ENCODE measurements at regions not wholly inside any gene's neighbourhood (a gene's known extent, or its start where the extent isn't known, plus 50 kb on each side); places are given as distances from the start of the nearest gene placed in this dataset.
A peak's percentile ranks its signal among the peaks of the same experiment; 100 is the strongest.
"Not testable (repeated sequence)": the region's sequence is repeated elsewhere in the genome, so short reads cannot be mapped to it uniquely, and the experiment has no call there.

DNA sequence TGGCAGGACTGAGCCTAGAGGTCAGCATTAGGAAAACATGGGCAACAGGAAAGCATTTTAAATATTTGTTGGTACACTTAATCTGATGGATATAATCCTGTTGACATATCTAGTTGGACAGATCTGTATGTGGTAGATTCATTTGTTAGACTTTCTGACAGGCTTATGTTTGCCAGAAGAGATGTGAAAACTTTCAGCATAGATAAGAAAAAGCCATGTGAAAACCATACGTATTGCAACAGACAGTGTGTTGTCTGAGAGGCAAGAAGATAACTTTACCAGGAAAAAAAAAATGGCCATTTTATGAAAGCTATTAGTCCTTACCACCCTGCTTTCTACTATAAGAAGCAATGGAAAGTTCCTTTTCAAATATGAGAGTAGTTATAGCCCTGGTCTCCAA is 1902.2 kb upstream of the C9orf72 start:
- DNase-seq: no peak

DNA sequence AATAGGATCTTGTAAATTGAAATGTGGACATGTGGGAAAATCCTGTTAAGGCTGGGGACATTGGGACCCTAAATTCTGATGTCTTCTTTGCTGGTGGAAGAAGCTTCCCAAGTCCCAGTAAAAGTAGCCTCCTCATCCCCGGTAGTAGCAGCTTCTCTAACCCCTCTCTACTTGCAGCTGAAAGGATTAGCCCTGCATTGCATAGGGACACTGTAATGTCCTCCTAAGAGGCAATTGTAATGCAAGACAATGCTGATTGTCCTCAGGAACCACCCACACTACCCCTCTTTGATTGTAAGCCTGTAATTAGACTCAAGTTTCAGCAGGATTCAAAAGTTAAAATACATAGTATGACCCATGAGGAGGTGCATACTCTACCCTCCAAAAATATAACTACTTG is 1938.4 kb upstream of the C9orf72 start:
- DNase-seq: no peak

DNA sequence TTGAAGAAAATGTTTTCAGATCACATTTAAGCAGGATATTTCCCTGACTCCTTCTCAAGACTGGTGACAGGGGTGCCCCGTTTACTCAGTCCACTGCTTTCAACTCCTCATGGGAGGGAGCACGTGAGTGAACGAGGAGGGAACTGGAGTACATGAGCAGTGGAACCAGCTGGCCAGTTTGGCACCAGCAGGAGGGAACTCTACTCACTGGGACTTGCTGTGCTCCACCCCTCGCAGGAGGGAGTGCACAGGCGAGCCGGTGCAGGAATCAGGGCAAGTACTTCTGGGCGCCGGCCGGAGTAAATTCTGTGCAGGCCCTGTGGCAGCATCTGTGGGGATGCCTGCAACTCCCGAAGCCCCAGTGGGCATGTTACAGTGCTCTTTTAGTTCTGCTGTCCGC is 1941.1 kb upstream of the C9orf72 start:
- peak; percentile 54 for DNase-seq

DNA sequence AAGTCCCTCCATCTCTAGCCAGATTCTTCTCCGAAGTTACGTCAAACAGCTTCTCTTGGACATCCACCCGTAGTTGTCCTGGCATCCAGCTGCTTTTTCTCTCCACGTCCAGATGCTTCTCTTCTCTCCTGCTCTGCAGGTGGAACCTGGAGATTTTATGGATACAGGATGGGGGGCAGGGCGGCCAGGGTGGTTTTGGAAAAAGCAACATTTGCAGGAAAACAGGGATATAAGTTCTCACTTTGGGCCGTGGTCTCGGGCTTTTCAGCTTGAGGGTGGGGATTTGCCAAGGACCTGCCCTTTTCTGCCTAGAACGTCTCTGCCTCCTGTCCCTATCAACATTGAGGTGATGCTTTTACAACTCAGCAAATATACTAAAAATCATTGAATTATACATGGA is 1941.6 kb upstream of the C9orf72 start:
- DNase-seq: peak; percentile 19

DNA sequence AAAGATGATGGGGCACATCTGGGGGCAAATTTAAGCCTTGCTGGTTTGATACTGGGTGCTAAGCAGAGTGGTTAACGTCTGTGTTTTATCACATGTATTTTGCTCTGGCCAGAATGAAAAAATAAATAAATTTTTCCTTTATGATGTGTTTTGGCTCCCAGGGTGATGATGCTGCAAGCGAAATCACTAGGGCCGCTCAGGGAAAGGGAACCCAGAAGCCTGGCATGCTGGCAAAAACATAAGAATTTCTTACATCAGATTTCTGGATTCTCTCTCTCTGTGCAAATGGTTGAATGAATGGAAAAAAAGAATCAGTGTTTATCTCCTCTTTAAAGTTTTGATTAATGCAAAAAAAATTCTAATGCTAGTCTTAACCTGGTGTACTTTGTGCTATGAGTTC is 1975.2 kb upstream of the C9orf72 start:
- no peak for DNase-seq

DNA sequence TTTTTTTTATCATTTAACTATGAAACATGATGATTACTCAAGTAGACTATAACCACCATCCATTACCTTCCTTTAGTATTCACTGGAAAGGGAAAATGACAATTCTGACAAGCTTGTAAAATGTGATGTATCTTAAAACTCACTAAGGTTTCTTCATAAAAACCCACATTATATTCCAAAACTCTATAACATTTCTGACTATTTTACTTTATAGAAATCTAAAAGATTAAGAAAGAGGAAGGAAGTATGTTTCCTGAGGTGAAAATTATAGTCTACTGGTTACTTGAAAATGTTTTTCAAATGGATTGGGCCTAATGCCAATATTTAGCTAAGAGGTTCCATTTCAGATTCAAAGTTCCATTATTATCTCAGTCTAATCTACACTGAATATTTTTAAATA is 1982.2 kb upstream of the C9orf72 start:
- DNase-seq: no peak

DNA sequence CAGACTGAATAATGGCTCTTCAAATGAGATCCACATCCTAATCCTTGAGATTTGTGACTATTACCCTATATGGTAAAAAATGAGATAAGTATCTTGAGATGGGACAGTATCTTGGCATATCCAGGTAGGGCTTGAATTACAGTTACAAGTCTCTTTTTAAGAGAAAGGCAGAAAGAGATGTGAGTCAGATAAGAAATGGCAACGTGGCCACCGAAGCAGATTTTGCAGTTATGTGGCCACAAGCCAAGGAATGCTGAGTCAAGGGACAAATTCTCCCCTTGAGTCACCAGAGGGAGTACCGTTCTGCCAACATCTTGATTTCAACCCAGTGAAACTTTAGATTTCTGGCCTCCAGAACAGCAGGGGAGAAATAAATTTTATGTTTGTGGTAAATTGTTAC is 1983.0 kb upstream of the C9orf72 start:
- DNase-seq: no peak

DNA sequence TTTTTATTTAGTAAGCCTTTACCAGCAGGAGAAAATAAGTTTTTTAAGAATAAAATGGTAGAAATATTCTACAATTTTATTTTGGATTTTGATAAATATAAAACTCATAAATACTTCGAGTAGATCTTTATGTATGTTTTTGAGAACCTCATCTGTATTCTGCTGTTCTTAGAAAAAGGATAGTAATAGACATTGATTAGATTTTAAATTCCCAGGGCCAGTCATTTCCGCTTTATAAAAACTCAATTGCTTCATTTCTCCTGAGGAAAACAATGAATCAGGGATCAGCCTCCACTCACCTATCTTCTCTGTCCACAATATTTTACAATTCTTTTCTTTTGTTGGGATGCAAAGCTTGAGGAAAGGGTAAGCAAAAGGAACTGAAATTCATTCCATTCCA is 1983.5 kb upstream of the C9orf72 start:
- no peak for DNase-seq

DNA sequence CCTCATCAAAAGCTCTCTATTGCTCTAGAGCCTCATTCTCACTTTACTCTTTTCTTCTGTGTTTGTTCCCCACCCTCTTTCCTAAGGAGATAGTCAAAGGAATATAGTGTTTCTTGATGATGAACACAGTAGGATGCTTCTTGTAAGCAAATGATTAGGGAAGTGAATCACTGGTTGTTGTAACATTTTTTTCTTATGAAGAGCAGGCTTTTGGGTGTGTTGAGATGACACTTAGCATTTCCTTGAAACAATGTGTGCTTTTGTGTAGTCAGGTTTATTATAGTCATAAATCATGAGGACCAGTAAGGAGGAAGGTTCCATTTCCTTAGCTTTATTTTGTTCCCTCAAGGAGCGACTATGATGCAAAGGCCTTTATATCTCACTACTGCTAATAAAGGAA is 1991.3 kb upstream of the C9orf72 start:
- DNase-seq: no peak

DNA sequence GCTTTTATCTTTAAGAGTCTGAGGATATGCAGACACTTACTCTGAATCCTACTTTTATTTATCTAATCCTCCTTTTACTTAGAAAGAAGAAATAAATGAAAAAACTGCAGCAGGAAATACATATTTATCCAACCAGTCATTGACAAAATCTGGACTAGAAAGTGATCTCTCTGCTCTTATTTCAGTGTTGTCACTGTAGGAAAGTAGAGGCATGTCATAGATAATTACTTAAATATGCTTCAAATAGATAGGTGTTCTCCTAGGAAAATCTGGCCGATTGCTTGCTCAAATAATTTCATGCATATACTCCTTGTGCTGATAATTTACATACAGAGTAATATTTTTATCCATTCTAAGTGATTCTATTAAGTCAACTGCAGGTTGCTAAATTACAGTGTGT is 2001.9 kb upstream of the C9orf72 start:
- no peak for DNase-seq

DNA sequence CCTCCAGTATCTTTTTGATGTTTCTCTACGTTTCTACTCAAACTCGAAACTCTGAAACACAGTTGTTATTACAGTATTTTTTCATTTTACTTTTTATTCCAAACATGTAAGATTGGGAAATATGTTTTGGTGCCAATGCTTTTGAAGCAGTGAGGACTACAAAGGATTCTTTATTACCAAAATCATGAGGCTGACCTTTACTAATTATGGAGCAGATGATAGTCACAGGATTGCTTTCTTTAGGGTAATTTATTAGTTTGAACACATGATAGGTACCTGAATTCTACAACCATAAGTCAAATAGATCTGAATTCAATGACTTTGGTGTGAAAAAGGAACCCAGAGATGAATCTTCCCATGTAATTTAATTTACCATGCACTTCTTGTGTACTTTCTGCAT is 2015.1 kb upstream of the C9orf72 start:
- DNase-seq: no peak

DNA sequence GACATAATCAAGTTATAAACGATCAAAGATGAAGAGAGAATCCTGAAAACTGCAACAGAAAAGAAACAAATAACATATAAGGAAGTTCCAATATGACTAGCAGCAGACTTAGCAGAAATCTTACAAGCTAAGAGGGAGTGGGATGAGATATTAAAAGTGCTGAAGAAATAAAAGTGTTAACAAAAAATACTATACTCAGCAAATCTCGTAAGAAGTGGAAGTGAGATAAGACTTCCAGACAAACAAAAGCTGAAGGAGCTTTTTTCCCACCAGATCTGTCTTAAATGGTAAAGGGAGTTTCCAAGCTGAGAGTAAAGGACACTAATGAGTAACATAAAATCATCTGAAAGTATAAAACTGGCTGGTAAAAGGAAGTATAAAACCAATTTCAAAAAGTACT is 2036.0 kb upstream of the C9orf72 start:
- no peak for DNase-seq

DNA sequence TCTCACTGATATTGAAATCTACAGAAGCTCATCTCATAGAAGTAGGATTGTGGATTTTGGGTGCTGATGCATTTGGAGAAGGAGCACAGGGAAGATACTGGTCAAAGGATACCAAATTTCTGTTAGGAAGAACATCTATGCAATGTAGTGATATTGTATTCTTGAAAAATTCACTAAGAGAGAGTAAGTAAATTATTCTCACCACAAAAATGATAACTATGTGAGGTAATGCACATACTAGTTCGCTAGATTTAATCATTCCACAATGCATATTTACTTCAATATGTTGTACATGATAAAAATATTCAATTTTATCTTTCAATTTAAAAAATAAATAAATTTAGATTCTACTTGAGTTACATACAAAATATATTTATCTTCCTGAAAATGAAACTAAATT is 2040.5 kb upstream of the C9orf72 start:
- DNase-seq: no peak

DNA sequence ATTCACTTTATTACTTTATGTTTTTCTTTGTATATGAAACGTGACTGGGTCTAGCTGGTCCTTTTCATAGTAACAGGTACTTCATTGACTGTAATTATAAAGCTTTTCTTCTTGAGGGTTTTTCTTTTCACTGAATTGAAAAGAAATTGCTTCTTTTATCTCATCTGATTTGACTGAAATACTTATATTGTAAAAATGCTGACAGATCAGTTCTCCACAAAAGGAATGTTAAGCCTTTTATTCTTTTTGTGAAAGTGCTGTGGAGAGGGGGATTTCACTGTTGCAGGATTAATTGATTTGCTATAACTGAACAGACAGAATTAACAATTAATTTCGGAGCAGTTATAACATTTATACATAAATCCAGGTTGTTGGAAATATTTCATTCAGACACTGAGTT is 2043.6 kb upstream of the C9orf72 start:
- no peak for DNase-seq

DNA sequence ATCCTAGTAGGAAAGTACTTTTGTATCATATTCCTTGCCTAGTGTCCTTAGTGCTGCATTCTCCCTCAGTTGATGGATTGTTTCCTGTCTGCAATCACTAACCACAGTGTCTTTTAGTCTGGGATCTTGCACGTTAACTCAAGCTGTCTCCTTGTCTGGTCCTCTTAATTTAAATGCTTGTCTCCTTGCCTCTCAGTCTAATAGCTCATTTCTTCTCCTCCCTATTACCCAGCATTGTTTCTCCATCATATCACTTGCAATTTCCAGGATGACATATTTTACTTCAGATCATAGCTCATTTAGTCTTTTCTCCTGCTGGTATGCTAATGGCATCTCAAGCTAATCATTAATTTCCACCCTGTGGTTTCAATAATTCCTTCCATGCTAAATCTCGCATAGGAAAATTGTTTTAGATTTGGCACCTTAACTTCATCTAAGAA is 2052.0 kb upstream of the C9orf72 start:
- no peak for DNase-seq

DNA sequence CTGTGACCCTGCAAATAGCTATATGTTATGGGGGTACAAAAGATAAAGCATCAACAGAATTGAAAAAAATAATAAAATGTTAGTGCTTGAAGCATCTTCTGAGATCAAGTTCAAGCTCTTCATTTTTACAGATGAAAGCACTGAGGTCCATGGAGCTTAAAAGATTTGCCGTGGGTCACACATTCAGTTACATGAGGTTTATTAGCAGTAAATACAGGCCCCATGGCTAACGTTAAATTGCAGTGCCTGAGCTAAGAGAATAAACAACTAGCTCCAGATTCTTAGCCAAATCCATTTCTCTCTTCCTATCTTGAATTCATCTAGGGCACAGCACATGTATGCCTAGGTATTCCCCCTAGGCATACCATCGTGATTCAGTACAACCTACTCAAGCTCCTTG is 2052.7 kb upstream of the C9orf72 start:
- no peak for DNase-seq

DNA sequence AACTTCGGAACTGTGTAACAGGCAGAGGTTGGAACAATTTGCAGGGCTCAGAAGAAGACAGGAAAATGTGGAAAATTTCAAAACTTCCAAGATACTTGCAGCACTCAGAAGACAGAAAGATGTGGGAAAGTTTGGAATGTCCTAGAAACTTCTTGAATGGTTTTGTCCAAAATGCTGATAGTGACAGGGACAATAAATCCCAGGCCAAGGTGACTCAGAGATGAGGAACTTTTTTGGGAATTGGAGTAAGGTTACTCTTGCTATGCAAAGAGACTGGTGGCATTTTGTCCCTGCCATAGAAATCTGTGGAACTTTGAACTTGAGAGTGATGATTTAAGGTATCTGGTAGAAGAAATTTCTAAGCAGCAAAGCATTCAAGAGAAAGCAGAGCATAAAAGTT is 2055.6 kb upstream of the C9orf72 start:
- not testable (repeated sequence) for DNase-seq

DNA sequence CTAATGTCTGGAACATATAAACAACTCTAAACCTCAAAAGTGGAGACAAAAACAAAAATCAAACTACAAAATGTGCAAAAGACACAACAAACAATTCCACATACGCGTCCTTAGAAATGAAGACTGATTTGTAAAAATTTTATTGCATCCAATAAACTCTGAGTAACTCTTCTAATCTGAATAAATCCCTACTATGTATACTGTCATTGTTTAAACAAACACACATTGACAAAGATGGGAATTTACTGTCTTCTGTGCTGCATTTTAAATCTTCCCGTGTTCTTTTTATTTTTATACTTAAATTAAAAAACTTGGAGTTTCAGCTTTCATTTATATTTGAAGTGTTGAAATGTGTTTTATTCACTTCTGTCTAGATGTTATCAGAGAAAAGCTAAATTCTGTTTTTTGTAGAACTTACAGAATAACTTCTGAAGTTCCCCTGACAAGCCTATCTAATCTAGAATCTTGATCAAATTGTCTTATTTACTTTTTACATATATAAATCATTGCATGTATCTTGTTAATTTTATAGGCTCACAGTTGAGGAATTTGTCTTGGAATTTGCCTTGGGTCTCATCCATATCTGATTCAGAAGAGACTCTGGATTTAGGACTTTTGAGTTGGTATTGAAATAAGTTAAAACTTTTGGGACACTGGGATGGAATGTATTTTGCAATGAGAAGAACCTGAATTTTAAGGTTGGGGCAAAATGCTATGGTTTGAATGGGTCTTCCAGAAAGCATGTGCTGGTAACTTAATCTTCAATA is 2064.4 kb upstream of the C9orf72 start:
- no peak for DNase-seq

DNA sequence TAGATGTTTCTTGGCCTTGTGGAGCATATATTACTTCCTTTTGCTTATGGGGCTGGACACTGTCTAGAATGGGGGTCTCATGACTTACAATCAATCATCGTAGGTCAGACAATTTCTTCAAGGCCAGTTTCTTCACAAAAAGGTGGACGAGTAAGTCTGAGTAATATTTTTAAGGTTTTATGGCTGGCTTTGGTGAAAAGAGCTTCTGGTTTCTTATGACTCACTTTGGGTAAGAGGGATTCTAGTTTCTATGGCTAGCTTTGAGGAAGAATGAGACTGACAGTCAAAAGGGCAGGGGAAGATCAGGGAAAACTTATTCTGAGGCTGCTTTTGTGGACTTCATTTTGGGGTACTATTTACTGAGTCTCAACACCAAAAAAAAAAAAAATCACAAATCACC is 2067.2 kb upstream of the C9orf72 start:
- DNase-seq: no peak

DNA sequence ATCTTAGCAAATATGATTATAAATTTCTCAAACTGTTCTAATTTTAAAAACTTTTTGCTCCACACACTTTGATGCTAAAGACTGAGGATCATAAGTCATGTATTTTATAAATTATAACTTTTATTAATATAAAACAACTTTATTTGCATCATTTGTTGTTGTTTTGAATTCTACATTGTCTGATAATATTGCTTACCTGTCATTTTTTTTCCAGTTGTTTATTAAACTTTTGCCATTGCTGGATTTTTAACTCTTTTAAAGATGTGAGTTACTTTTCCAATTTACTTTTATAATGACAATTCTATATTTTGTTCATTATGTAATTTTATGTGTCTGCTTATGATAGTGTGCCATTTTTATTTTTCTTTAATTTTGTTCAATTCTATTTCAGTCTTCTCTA is 2071.2 kb upstream of the C9orf72 start:
- no peak for DNase-seq

DNA sequence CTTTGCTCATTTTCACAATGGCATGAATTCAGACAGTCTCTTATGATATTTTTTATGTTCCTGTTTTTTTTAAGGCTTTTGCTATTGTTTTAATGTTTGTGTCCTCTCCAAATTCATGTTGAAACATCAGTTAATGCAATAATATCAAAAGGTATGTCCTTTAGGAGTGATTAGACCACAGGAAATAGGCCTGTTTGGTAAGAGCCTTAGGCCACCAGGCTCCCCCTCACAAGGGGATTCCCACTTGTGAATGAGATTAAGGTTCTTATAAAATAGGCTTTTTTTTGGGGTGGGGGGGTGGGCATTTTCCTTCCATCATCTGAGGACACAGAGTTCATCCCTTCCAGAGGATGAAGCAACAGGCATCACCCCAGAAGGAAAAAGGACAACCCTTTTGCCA is 2074.2 kb upstream of the C9orf72 start:
- DNase-seq: no peak

DNA sequence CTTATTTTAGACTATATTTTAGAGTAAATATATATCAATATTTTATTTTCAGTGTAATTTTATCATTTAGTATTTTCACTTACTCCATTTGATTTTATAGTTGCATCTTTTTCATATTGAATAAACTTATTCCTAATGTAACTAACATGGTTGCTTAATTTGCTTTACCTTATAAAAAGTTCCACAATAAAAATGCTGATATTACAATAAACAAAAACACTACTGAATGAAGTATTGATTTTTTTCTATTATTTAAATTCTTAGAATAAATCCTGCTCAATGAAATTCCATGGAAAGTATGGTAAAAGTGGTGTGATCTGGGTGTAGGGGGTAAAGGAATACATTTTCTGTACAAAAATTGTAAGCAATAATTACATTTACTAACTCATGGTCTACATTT is 2074.9 kb upstream of the C9orf72 start:
- no peak for DNase-seq

DNA sequence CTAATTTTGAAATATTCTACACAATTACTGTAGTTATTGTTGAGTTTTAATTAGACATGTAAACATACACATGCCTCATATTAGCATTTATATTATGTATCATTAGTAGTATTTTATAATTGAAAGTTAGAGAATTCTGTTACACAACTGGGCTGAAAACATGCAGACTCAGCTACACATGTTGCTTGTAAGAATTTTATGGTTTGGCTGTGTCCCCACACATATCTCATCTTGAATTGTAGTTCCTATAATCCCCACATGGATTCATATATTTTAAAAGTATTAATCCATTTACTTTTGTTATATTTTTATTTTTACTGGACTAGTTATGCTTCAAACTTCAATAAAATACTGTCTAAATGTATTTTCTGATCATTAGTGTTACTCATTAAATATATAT is 2075.3 kb upstream of the C9orf72 start:
- no peak for DNase-seq

DNA sequence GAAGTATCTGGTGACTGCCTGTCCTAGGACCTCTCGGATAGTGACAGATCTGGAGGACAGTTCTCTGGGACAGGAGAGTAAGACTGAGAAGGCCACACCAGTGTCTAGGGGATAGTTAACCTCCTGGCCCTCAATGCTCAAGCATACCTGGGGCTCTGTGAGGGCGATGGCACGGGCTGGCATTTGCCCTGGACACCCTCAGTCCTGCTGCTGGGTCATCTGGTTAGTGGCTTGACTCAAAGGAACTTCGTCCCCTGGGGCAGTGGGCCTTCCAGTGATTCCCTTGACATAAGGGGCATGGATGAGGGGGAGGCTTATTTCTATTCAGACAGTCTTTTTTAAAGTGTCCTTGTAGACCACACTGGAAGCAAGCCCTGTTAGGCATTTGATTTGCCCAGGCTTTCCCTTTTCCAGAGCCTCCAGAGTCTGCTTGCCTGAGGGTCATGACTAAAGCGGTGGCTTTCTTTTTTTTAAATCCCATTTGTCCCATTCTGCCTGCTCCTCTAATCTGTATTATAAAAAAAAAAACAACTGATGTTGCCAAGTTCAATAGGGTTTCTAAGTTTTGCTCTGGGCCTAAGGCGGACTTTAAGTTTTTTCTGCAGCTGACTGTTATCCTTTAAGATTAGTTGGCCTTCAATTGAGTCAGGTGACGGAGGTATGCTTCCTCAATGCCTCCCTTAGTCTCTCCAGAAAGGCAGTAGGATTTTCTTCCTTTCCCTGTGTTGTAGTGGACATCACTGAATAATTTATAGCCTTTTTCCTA is 2083.5 kb upstream of the C9orf72 start:
- no peak for DNase-seq

DNA sequence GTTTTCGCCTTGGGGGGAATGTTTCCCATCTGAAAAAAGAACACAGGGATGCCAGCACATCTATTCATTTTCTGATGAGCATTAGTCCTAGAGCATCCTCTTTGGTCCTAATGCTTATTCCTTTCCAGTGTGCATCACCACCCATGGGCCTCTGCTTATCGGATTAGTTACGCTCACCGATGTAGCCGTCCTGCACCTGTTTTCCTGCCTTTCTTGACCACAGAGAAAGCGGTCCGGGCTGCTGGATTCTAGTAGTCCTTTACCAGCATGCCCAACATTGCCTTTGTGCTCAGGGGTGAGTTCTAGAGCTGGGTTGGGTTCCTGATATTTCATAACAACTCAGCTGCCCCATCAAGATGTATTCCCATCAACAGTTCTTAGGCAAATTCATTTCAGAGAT is 2084.5 kb upstream of the C9orf72 start:
- no peak for DNase-seq

Data from NCI-H774 (cell line).